Thyroid gland (tissue), 4 donors: ENCODE measurements at regions not wholly inside any gene's neighbourhood (a gene's known extent, or its start where the extent isn't known, plus 50 kb on each side); places are given as distances from the start of the nearest gene placed in this dataset.

ENCODE experiments used
- DNase-seq, 2 donors: peaks; one replicate each; pipeline ENCODE4 v3.0.0-alpha.2; 2019
- H3K27ac ChIP-seq, 3 donors: fragments of 200-600 bp; sonication (generic); 1 replicate in 2 of 3; 2 replicates in 1 of 3; pipeline ENCODE4 v1.5.1; 2016 to 2019; ENCODE audit warnings: mild to moderate bottlenecking in 1 of 3, moderate library complexity in 1 of 3
- H3K27me3 ChIP-seq: fragments of 200-600 bp; sonication (generic); one replicate; pipeline ENCODE4 v1.5.1; 2019
- H3K36me3 ChIP-seq, 2 donors: fragments of 200-600 bp; sonication (generic); one replicate each; pipeline ENCODE4 v1.5.1; 2016 to 2019
- H3K4me1 ChIP-seq, 2 donors: fragments of 200-600 bp; sonication (generic); one replicate each; pipeline ENCODE4 v1.5.1; 2017 to 2019
- H3K4me3 ChIP-seq, 3 donors: fragments of 200-600 bp; sonication (generic); replicated peaks in 1 of 3; 1 replicate in 2 of 3; 2 replicates in 1 of 3; pipeline ENCODE4 v1.5.1; 2016; ENCODE audit warnings: mild to moderate bottlenecking in 1 of 3
- H3K9me3 ChIP-seq: fragments of 200-600 bp; sonication (generic); one replicate; pipeline ENCODE4 v1.5.1; 2017
- CTCF ChIP-seq, 6 experiments: fragments of 200-600 bp in 3 of 6; fragments of 450-650 bp in 3 of 6; sonication (generic) in 3 of 6; IDR thresholded peaks; one replicate each; pipeline ENCODE4 v1.5.1; 2016 to 2019; ENCODE audit warnings: antibody characterized with exemption in 6 of 6, mild to moderate bottlenecking in 2 of 6, inconsistent platforms in 1 of 6, moderate library complexity in 1 of 6
- POLR2A ChIP-seq, 2 donors: fragments of 450-650 bp; IDR thresholded peaks; one replicate each; pipeline ENCODE4 v1.6.1; 2017; ENCODE audit warnings: antibody characterized with exemption in 2 of 2, mild to moderate bottlenecking in 2 of 2, moderate library complexity in 1 of 2
- WGBS, 2 donors: methylation state at CpG; one replicate each; pipeline ENCODE4 v1.1.5; 2017; 5-methylcytosine and 5-hydroxymethylcytosine counted together
- intact Hi-C: fragments of 100-400 bp; cut with DNase I; formaldehyde crosslinking; loops from one replicate; pipeline ENCODE4 v1.15.1; 2023

DNA sequence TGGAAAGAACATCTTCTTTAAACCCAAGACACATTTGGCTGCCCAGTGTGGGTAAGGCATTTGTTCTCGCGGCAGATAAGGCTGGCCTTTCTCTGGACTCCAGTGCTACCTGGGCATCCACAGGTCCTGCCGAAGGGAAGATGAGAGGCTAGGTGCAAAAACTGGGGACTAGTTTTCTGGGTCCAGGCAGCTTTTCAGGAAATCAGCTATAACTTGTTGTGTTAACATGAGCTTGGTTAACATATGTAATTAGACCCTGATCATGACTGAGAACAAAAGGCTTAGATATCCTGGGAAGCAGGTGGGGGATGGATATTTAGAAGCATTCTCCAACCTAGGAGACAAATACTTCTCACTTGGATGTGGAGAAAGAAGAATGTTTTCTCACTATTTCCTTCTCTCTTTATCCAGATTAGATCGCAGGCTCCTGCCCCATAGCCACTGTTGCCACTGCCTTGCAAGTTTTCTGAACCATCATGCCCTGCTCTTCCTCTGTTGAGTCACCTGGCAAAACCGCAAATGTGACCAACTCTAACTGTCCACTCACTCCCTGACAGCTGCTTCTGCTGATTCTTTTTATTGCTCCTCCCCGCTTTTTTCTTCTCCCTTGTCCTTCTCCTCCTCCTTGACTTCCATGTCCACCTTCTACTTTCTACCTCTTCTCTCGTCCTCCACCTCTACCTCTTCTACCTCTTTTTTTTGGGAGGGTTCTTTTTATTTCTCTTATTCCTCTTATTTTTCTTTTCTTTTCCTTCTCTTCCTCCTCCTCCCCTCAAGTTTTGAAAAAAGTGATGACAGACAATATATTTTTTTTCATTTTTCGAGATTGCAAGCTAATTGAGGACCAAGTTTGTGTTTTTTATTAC is 258.1 kb downstream of the UTRN start:
- no peaks in the 10 kb centered on the region for H3K9me3 ChIP-seq
- no peak overlapping the region for H3K27ac ChIP-seq
- intact Hi-C loops = no loop called here
- H3K4me3 ChIP-seq = no peak overlapping the region
- peaks cover 15 to 23% of the 10 kb centered on the region in 2 donors for H3K36me3 ChIP-seq
- WGBS, 2 donors = 92 to 93% methylated on average over 8 of the region's 8 CpGs
- H3K4me1 ChIP-seq = no peaks in the 10 kb centered on the region
- TF ChIP-seq CTCF (IDR thresholded peaks at IDR 0.05) = no peak
- TF ChIP-seq POLR2A (IDR thresholded peaks at IDR 0.05) = no peak
- DNase-seq = no peak
- H3K27me3 ChIP-seq = no peaks in the 10 kb centered on the region

GRCh38 chr6:144544266-144544830 is 259.2 kb downstream of the UTRN start:
- DNase-seq = no peak
- 93 to 97% methylated on average over 7 of the region's 7 CpGs for WGBS, 2 donors
- H3K4me1 ChIP-seq = no peaks in the 10 kb centered on the region

DNA sequence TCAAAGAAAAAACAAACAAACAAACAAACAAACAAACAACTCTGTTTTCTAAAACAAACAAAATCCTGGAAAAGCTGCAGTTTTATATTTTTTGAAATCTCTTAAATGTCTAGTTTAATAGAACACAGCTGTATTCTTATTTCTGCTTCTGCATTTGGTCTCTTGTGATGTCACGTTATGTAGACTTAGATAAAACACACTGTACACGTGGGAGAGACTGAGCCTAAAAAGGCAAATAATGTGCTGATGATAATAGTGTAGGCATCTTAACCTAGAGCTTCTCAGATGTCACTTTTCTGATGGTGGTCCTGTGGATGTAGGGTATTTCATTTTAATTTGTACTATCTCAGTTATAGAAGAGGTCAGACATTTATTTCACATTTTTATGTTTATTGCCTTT is 261.7 kb downstream of the UTRN start:
- H3K4me3 ChIP-seq = no peak overlapping the region
- no peaks in the 10 kb centered on the region for H3K9me3 ChIP-seq
- intact Hi-C loops = no loop called here
- peaks cover 24 to 49% of the 10 kb centered on the region in 2 donors for H3K36me3 ChIP-seq
- H3K4me1 ChIP-seq = no peaks in the 10 kb centered on the region
- H3K27me3 ChIP-seq = no peaks in the 10 kb centered on the region
- DNase-seq = no peak
- WGBS, 2 donors = 74 to 83% methylated on average over 2 of the region's 2 CpGs
- H3K27ac ChIP-seq = no peak overlapping the region
- TF ChIP-seq CTCF (IDR thresholded peaks at IDR 0.05) (no peak), POLR2A (IDR thresholded peaks at IDR 0.05) (no peak)

More at GRCh38 chr6:144544266-144544830, 259.2 kb downstream of the UTRN start:
- Histone ChIP-seq H3K9me3 (no peaks in the 10 kb centered on the region), H3K36me3 (peaks cover 16 to 34% of the 10 kb centered on the region in 2 donors), H3K4me3 (no peak overlapping the region), H3K27ac (no peak overlapping the region), H3K27me3 (no peaks in the 10 kb centered on the region)
- intact Hi-C loops = no loop called here
- no peak for TF ChIP-seq CTCF (IDR thresholded peaks at IDR 0.05)

GRCh38 chr6:144547409-144547808 is 262.3 kb downstream of the UTRN start:
- no peaks in the 10 kb centered on the region for H3K9me3 ChIP-seq
- H3K36me3 ChIP-seq = peaks cover 25 to 54% of the 10 kb centered on the region in 2 donors
- H3K27me3 ChIP-seq = no peaks in the 10 kb centered on the region
- WGBS, 2 donors = 83 to 89% methylated on average over 1 of the region's 1 CpG
- DNase-seq = no peak
- no peak for TF ChIP-seq POLR2A (IDR thresholded peaks at IDR 0.05)
- no peak for TF ChIP-seq CTCF (IDR thresholded peaks at IDR 0.05)
- H3K4me3 ChIP-seq = no peak overlapping the region
- no peaks in the 10 kb centered on the region for H3K4me1 ChIP-seq
- intact Hi-C loops = no loop called here
- no peak overlapping the region for H3K27ac ChIP-seq

- Histone ChIP-seq H3K9me3 (no peaks in the 10 kb centered on the region), H3K4me3 (no peak overlapping the region), H3K4me1 (no peaks in the 10 kb centered on the region), H3K36me3 (peaks cover 34 to 46% of the 10 kb centered on the region in 2 donors), H3K27me3 (no peaks in the 10 kb centered on the region), H3K27ac (no peak overlapping the region)
- 92 to 93% methylated on average over 9 of the region's 9 CpGs for WGBS, 2 donors
- TF ChIP-seq CTCF (IDR thresholded peaks at IDR 0.05) (no peak), POLR2A (IDR thresholded peaks at IDR 0.05) (no peak)
- intact Hi-C loops = no loop called here
- DNase-seq = no peak
Measured at GRCh38 chr6:144548536-144548935, 263.4 kb downstream of the UTRN start.
